ENCODE measurements at regions not wholly inside any gene's neighbourhood (a gene's known extent, or its start where the extent isn't known, plus 50 kb on each side); places are given as distances from the start of the nearest gene placed in this dataset.

- CTCF ChIA-PET: no interaction called here
- H3K36me3 Mint-ChIP-seq: no peaks in the 10 kb centered on the region
These were observed 107.9 kb upstream of the DLX2 start for GRCh38 chr2:172210599-172210998.

DNA sequence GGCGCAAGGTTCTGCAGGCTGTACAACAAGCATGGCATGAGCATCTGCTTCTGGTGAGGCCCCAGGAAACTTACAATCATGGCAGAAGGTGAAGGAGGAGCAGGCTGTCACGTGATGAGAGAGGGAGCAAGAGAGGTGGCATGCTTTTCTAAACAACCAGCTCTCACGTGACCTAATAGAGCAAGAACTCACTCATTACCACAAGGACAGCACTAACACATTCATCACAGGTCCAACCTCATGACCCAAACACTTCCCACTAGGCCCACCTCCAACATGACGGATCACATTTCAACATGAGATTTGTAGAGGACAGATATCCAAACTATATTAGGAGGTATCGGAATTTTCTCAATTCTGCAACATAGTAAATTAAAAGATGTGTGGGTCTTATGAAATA lies 108.8 kb upstream of the DLX2 start:
- Mint-ChIP-seq H3K9me3 (ENCODE audit: low read depth) (no peaks in the 10 kb centered on the region), H3K4me1 (peaks cover 5% of the 10 kb centered on the region), H3K27ac (no peak overlapping the region), H3K4me3 (no peak overlapping the region), H3K36me3 (no peaks in the 10 kb centered on the region), H3K27me3 (peaks cover 3% of the 10 kb centered on the region)
- ATAC-seq: no peak
- CTCF ChIA-PET: no interaction called here
- DNase-seq: no peak

More at GRCh38 chr2:172210599-172210998, 107.9 kb upstream of the DLX2 start:
- Mint-ChIP-seq H3K9me3 (ENCODE audit: low read depth) (no peaks in the 10 kb centered on the region), H3K4me1 (peaks cover 5% of the 10 kb centered on the region), H3K27ac (no peak overlapping the region), H3K27me3 (peaks cover 3% of the 10 kb centered on the region), H3K4me3 (no peak overlapping the region)
- ATAC-seq: no peak
- no peak for DNase-seq

DNA sequence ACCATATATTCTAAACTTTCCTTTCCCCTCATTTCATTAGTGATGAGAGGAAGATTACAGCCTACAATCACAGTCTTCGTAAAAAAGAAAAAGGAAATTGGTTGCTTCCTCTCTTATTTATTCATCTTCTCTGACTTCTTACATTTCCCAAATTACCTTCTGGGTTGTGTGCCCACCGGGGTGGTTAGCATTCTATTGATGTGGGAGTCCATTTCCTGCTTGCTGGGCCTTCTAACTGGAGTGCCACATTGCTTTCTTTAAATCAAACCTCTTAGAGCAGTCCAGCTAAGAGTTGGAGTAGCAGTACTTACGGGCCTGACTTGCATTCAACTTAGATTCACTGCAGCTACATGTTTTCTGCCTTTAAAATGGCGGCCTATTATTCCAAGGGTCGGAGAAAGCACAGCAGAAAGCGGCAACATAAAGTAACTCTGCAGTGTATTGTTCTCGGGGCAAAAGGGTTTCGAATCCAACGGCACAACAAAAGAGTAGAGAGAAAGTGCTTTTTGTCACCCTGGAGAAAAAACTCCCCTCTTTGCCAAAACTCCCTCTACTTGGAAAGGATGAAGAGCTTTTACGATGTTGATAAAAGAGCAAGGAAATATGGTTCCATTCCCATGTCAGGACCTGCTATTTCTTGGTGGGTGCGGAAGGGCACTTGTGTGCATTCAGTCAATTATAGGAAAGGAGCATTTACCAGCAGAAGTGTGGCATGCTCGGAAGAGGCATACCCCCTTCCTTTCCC lies 110.6 kb upstream of the DLX2 start:
- CTCF ChIA-PET: interaction anchor here (0.6 kb wide), 1 partner anchor 20 kb away, joined by 3 read pairs; no protein-coding TSS in a partner anchor

GRCh38 chr2:172214252-172214651 lies 111.6 kb upstream of the DLX2 start:
- H3K36me3 Mint-ChIP-seq: no peaks in the 10 kb centered on the region
- H3K4me3 Mint-ChIP-seq: no peak overlapping the region
- no peaks in the 10 kb centered on the region for H3K4me1 Mint-ChIP-seq
- no peak for DNase-seq
- peaks cover 3% of the 10 kb centered on the region for H3K27me3 Mint-ChIP-seq
- CTCF ChIA-PET: interaction anchor here (0.6 kb wide), 1 partner anchor 20 kb away, joined by 3 read pairs; no protein-coding TSS in a partner anchor
- H3K9me3 Mint-ChIP-seq (ENCODE audit: low read depth): no peaks in the 10 kb centered on the region
- ATAC-seq: no peak
- no peak overlapping the region for H3K27ac Mint-ChIP-seq

More for the DNA sequence above, 110.6 kb upstream of the DLX2 start:
- H3K27ac Mint-ChIP-seq: no peak overlapping the region
- H3K9me3 Mint-ChIP-seq (ENCODE audit: low read depth): no peaks in the 10 kb centered on the region
- H3K27me3 Mint-ChIP-seq: peaks cover 3% of the 10 kb centered on the region
- no peak for DNase-seq
- no peak overlapping the region for H3K4me3 Mint-ChIP-seq
- ATAC-seq: no peak
- peaks cover 5% of the 10 kb centered on the region for H3K4me1 Mint-ChIP-seq
- H3K36me3 Mint-ChIP-seq: no peaks in the 10 kb centered on the region

GRCh38 chr2:172215172-172215935 lies 112.7 kb upstream of the DLX2 start:
- H3K4me3 Mint-ChIP-seq: no peak overlapping the region
- no peak for ATAC-seq
- H3K27me3 Mint-ChIP-seq: peaks cover 3% of the 10 kb centered on the region
- H3K36me3 Mint-ChIP-seq: no peaks in the 10 kb centered on the region
- H3K4me1 Mint-ChIP-seq: peaks cover 5% of the 10 kb centered on the region
- DNase-seq: no peak
- no peak overlapping the region for H3K27ac Mint-ChIP-seq
- CTCF ChIA-PET: no interaction called here
- no peaks in the 10 kb centered on the region for H3K9me3 Mint-ChIP-seq (ENCODE audit: low read depth)

DNA sequence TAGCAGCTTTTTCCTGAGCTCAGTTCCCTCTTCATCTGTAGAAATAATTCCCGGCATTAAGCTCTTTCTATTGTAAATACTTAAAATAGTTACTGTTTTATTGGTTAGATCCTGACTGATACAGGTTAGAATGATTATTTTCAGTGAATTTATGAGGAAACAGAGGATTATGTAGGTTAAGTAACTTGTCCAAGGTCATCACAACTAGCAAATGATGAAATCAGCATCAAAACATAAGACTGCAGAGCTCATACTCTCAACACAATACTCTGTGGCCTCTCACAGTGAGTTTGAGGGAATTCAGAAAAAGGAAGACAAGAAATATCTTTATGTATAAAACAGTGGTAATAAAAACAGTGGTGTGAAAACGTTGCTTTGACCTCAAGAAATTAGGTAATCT lies 113.2 kb upstream of the DLX2 start:
- DNase-seq: no peak
- Mint-ChIP-seq H3K27me3 (peaks cover 3% of the 10 kb centered on the region), H3K27ac (no peak overlapping the region), H3K36me3 (no peaks in the 10 kb centered on the region), H3K4me1 (peaks cover 5% of the 10 kb centered on the region), H3K4me3 (no peak overlapping the region), H3K9me3 (ENCODE audit: low read depth) (no peaks in the 10 kb centered on the region)
- CTCF ChIA-PET: no interaction called here
- ATAC-seq: no peak

GRCh38 chr2:172216477-172216876 lies 113.8 kb upstream of the DLX2 start:
- CTCF ChIA-PET: interaction anchor here (0.6 kb wide), 1 partner anchor 1142 kb away, joined by 3 read pairs; no protein-coding TSS in a partner anchor
- H3K9me3 Mint-ChIP-seq (ENCODE audit: low read depth): no peaks in the 10 kb centered on the region
- no peak overlapping the region for H3K4me3 Mint-ChIP-seq
- no peak for ATAC-seq
- no peak overlapping the region for H3K27ac Mint-ChIP-seq
- peaks cover 3% of the 10 kb centered on the region for H3K27me3 Mint-ChIP-seq
- no peak for DNase-seq
- peaks cover 5% of the 10 kb centered on the region for H3K4me1 Mint-ChIP-seq
- no peaks in the 10 kb centered on the region for H3K36me3 Mint-ChIP-seq

DNA sequence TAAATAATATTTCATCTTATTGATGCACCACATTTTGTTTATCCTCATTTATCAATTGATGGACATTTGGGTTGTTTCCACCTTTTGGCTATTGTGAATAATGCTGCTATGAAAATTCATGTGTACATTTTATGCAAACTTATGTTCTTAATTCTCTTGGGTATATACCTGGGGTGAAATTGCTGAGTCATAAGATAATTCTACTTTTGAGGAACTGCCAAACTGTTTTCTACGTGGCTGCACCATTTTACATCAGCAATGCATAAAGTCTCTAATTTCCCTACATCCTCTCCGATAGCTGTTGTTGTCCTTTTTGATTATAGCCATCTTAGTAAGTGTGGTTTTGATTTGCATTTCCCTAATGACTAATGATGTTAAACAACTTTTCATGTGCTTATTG lies 116.5 kb upstream of the DLX2 start:
- CTCF ChIA-PET: no interaction called here
- H3K4me3 Mint-ChIP-seq: no peak overlapping the region
- no peaks in the 10 kb centered on the region for H3K36me3 Mint-ChIP-seq
- DNase-seq (no peak), ATAC-seq (no peak)
- no peak overlapping the region for H3K27ac Mint-ChIP-seq
- no peaks in the 10 kb centered on the region for H3K27me3 Mint-ChIP-seq
- H3K4me1 Mint-ChIP-seq: peaks cover 18% of the 10 kb centered on the region
- no peaks in the 10 kb centered on the region for H3K9me3 Mint-ChIP-seq (ENCODE audit: low read depth)

DNA sequence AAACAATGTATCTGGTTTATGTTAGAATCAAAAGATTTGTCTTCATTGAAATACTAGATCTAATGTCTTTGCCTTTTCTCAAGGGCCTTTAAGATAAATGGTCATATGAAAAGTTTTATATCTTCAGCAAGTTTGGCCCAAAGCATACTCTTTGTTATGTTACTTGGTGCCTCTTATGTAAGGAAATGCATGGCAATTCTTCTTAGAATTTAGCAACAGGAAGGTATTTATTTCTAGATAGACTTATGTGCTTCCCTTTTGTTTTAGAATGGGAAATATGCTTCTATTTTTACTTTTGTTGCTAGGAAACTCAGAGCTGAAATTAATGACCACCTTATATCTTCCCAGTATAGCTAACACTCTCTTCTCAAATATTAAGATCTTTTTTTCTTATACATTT lies 117.4 kb upstream of the DLX2 start:
- H3K4me1 Mint-ChIP-seq: peaks cover 23% of the 10 kb centered on the region
- no peak overlapping the region for H3K4me3 Mint-ChIP-seq
- no peak for ATAC-seq
- no peaks in the 10 kb centered on the region for H3K9me3 Mint-ChIP-seq (ENCODE audit: low read depth)
- H3K27me3 Mint-ChIP-seq: no peaks in the 10 kb centered on the region
- DNase-seq: no peak
- no peaks in the 10 kb centered on the region for H3K36me3 Mint-ChIP-seq
- CTCF ChIA-PET: no interaction called here
- H3K27ac Mint-ChIP-seq: no peak overlapping the region

DNA sequence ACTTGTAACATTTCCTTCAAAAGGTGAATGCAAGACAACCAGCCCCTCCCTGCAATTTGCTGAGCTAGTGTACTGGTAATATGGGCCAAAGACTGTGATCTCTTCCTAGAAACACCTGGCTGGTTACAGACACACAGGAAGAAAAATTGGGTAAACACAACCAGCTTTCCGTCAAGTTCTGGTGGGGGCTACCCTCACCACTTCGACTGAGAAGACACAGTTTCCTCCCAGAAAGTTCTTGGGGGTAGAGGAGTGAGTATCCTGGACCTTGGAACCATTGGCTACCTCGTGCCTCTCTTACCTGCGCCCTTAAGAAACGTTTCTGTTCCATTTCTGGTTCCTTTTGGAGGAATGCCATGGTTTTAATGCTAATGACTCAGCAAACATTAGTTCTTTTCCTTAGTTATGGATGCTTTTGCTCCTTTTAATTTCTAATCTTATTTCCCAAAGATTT lies 120.9 kb upstream of the DLX2 start:
- DNase-seq (no peak), ATAC-seq (no peak)
- Mint-ChIP-seq H3K27me3 (peaks cover 3% of the 10 kb centered on the region), H3K36me3 (no peaks in the 10 kb centered on the region), H3K27ac (no peak overlapping the region), H3K4me3 (no peak overlapping the region), H3K4me1 (peaks cover 24% of the 10 kb centered on the region), H3K9me3 (ENCODE audit: low read depth) (no peaks in the 10 kb centered on the region)
- CTCF ChIA-PET: no interaction called here

GRCh38 chr2:172225786-172226185 lies 123.1 kb upstream of the DLX2 start:
- ATAC-seq (no peak), DNase-seq (no peak)
- Mint-ChIP-seq H3K27ac (no peak overlapping the region), H3K36me3 (no peaks in the 10 kb centered on the region), H3K9me3 (ENCODE audit: low read depth) (no peaks in the 10 kb centered on the region), H3K4me1 (peaks cover 19% of the 10 kb centered on the region), H3K27me3 (peaks cover 6% of the 10 kb centered on the region), H3K4me3 (no peak overlapping the region)
- CTCF ChIA-PET: interaction anchor here (1.0 to 2.0 kb wide), 2 partner anchors 9 to 236 kb away, joined by 3 to 5 read pairs; no protein-coding TSS in a partner anchor

DNA sequence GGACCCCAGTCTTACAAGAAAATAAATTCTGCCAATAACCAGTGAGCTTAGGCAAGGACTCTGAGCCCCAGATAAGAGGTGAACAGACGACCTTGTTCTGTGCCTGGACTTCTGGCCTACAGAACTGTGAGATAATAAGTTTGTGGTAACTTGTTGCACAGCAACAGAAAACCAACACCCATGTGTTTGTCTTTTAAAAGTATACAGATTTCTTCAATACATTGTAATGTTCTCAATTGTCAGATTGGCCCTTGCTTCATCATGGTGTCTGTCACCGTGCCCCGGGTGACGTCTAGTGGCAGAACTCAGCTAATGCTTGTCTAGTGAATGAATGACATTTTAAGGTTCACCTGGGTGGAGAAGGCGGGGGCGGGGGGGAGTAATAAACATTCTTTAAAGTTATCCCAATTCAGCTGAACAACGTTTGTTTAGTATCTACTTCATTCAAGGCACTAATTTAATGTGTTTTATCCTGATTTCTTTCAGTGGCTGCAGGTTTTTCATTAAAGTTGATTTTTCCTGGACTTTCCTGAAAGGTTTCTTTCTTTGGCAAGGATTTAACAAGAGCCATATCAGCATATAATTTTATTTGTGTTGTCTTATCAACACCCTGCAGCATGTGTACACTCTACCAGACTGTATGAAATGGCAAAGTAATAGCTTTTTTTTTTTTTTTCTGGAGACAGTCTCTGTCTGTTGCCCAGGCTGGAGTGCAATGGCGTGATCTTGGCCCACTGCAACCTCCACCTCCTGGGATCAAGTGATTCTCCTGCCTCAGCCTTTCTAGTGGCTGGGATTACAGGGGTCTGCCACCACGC lies 123.8 kb upstream of the DLX2 start:
- ATAC-seq: no peak
- H3K36me3 Mint-ChIP-seq: no peaks in the 10 kb centered on the region
- peaks cover 19% of the 10 kb centered on the region for H3K4me1 Mint-ChIP-seq

GRCh38 chr2:172227719-172228118 lies 125.0 kb upstream of the DLX2 start:
- H3K4me1 Mint-ChIP-seq: peaks cover 17% of the 10 kb centered on the region
- CTCF ChIA-PET: interaction anchor here (0.8 kb wide), 1 partner anchor 20 kb away, joined by 3 read pairs; no protein-coding TSS in a partner anchor
- no peaks in the 10 kb centered on the region for H3K9me3 Mint-ChIP-seq (ENCODE audit: low read depth)
- peaks cover 14% of the 10 kb centered on the region for H3K27me3 Mint-ChIP-seq
- DNase-seq: no peak
- no peak overlapping the region for H3K4me3 Mint-ChIP-seq
- no peaks in the 10 kb centered on the region for H3K36me3 Mint-ChIP-seq
- ATAC-seq: no peak
- no peak overlapping the region for H3K27ac Mint-ChIP-seq

More for the DNA sequence above, 123.8 kb upstream of the DLX2 start:
- no peak overlapping the region for H3K4me3 Mint-ChIP-seq
- peaks cover 6% of the 10 kb centered on the region for H3K27me3 Mint-ChIP-seq
- DNase-seq: no peak
- H3K9me3 Mint-ChIP-seq (ENCODE audit: low read depth): no peaks in the 10 kb centered on the region
- no peak overlapping the region for H3K27ac Mint-ChIP-seq
- CTCF ChIA-PET: interaction anchor here (0.8 to 1.0 kb wide), 2 partner anchors 236 to 241 kb away, joined by 3 read pairs; no protein-coding TSS in a partner anchor
